Mucosa of descending colon (tissue), 3 donors: ENCODE measurements at regions not wholly inside any gene's neighbourhood (a gene's known extent, or its start where the extent isn't known, plus 50 kb on each side); places are given as distances from the start of the nearest gene placed in this dataset.

Experiments
- ATAC-seq: fragments of 200-7000 bp; cut with Tn5 transposase; one replicate; pipeline ENCODE4 v1.9.1; 2020; ENCODE audit warnings: mild to moderate bottlenecking, moderate library complexity
- DNase-seq, 3 donors: peaks; one replicate each; pipeline ENCODE4 v3.0.0-alpha.2; 2020
- H3K36me3 ChIP-seq: fragments of 200-600 bp; one replicate; pipeline ENCODE4 v1.8.0; 2021; ENCODE audit warnings: low read depth, mild to moderate bottlenecking
- H3K4me1 ChIP-seq: fragments of 200-600 bp; one replicate; pipeline ENCODE4 v1.8.0; 2021; ENCODE audit warnings: low read depth, mild to moderate bottlenecking
- H3K4me3 ChIP-seq: fragments of 200-600 bp; one replicate; pipeline ENCODE4 v1.8.0; 2021; ENCODE audit warnings: mild to moderate bottlenecking
- H3K9me3 ChIP-seq: fragments of 200-600 bp; one replicate; pipeline ENCODE4 v1.8.0; 2021; ENCODE audit warnings: mild to moderate bottlenecking
- intact Hi-C, 2 donors: fragments of 100-400 bp; cut with DNase I in 1 of 2; cut with micrococcal nuclease in 1 of 2; formaldehyde crosslinking; loops; one replicate each; pipeline versions ENCODE4 v1.11.0 to v1.11.1; 2022; cut with DNase I, micrococcal nuclease
- TF ChIP-seq, protein P1 (sequence below): fragments of 200-600 bp; IDR thresholded peaks from one replicate; pipeline ENCODE4 v1.8.0; 2022; ENCODE audit warnings: antibody characterized with exemption, mild to moderate bottlenecking
- donor health status: DM: no; HTN: no; CAD: no; lungs with moderate emphysema.
- donor health status: DM: no; HTN: no; CAD: no.
- donor health status: DM: no; HTN: yes; CAD: no.

DNA sequence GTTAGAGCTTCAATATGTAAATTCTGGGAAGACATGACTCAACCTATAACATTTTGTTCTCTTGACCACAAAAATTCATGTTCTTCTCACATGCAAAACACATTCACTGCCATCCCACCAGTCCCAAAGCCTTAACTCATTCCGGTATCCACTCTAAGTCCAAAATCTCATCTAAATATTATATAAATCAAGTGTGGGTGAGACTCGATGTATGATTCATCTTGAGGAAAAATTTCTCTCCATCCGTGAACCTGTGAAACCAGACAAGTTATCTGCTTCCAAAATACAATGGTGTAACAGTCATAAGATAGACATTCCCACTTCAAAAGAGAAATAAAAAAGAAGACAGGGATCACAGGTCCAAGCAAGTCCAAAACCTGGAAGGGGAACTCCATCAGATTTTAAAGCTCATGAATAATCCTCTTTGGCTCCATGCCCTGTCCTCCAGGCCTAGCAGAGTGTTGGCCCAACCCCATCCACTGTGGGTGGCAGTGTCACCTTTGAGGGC lies 101.3 kb downstream of the RAD51AP2 start:
- H3K4me3 ChIP-seq: no peak overlapping the region
- TF ChIP-seq, protein P1, sequence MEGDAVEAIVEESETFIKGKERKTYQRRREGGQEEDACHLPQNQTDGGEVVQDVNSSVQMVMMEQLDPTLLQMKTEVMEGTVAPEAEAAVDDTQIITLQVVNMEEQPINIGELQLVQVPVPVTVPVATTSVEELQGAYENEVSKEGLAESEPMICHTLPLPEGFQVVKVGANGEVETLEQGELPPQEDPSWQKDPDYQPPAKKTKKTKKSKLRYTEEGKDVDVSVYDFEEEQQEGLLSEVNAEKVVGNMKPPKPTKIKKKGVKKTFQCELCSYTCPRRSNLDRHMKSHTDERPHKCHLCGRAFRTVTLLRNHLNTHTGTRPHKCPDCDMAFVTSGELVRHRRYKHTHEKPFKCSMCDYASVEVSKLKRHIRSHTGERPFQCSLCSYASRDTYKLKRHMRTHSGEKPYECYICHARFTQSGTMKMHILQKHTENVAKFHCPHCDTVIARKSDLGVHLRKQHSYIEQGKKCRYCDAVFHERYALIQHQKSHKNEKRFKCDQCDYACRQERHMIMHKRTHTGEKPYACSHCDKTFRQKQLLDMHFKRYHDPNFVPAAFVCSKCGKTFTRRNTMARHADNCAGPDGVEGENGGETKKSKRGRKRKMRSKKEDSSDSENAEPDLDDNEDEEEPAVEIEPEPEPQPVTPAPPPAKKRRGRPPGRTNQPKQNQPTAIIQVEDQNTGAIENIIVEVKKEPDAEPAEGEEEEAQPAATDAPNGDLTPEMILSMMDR: no peak
- no peak for DNase-seq
- ATAC-seq: no peak
- H3K4me1 ChIP-seq: no peaks in the 10 kb centered on the region
- no peaks in the 10 kb centered on the region for H3K36me3 ChIP-seq
- no peaks in the 10 kb centered on the region for H3K9me3 ChIP-seq
- intact Hi-C loops: no loop called here

GRCh38 chr2:17413036-17413435 lies 105.2 kb downstream of the RAD51AP2 start:
- H3K4me3 ChIP-seq: no peak overlapping the region
- DNase-seq (no peak), ATAC-seq (no peak)
- intact Hi-C loops: no loop called here
- TF ChIP-seq, protein P1: no peak
- no peaks in the 10 kb centered on the region for H3K4me1 ChIP-seq
- no peaks in the 10 kb centered on the region for H3K9me3 ChIP-seq
- no peaks in the 10 kb centered on the region for H3K36me3 ChIP-seq

- DNase-seq (no peak), ATAC-seq (no peak)
- Histone ChIP-seq H3K4me1 (no peaks in the 10 kb centered on the region), H3K4me3 (no peak overlapping the region), H3K36me3 (no peaks in the 10 kb centered on the region), H3K9me3 (peaks cover 5% of the 10 kb centered on the region)
- TF ChIP-seq, protein P1: no peak
- intact Hi-C loops: no loop called here
Measured at GRCh38 chr2:17401096-17401495, 117.1 kb downstream of the RAD51AP2 start.

- Histone ChIP-seq H3K36me3 (no peaks in the 10 kb centered on the region), H3K4me1 (no peaks in the 10 kb centered on the region), H3K9me3 (peaks cover 1% of the 10 kb centered on the region), H3K4me3 (no peak overlapping the region)
- TF ChIP-seq, protein P1: no peak
- intact Hi-C loops: no loop called here
- no peak for DNase-seq
- no peak for ATAC-seq
Measured at GRCh38 chr2:17398770-17399169, 119.5 kb downstream of the RAD51AP2 start.

GRCh38 chr2:17388798-17389197 lies 129.4 kb downstream of the RAD51AP2 start:
- no peaks in the 10 kb centered on the region for H3K4me1 ChIP-seq
- TF ChIP-seq, protein P1: no peak
- DNase-seq: no peak
- no peaks in the 10 kb centered on the region for H3K36me3 ChIP-seq
- H3K9me3 ChIP-seq: no peaks in the 10 kb centered on the region
- ATAC-seq: no peak
- H3K4me3 ChIP-seq: no peak overlapping the region
- intact Hi-C loops: no loop called here

DNA sequence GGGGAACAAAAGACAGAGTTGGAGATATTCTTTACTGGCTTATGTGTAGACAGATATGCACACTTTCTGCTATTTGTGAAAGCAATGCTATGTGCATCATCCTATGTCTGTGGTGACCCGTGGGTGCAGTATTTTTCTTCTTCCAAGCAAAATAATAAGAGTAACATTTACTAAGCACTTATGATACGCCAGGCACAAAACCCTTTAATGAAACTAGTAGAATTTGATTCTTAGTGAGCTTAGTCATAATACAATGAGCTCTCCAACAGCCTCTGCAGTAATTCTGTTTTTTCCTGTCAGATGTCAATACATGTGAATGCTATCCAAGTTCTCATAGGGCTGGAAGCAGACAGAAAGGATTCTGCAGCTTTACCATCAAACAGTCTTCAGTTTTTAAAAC lies 130.6 kb downstream of the RAD51AP2 start:
- H3K4me3 ChIP-seq: no peak overlapping the region

More for the DNA sequence above, 130.6 kb downstream of the RAD51AP2 start:
- TF ChIP-seq, protein P1: no peak
- intact Hi-C loops: no loop called here
- no peak for ATAC-seq
- no peaks in the 10 kb centered on the region for H3K4me1 ChIP-seq
- no peak for DNase-seq
- no peaks in the 10 kb centered on the region for H3K9me3 ChIP-seq
- H3K36me3 ChIP-seq: no peaks in the 10 kb centered on the region
